ENCODE measurements at regions not wholly inside any gene's neighbourhood (a gene's known extent, or its start where the extent isn't known, plus 50 kb on each side); places are given as distances from the start of the nearest gene placed in this dataset.

- Histone ChIP-seq H3K36me3 (ENCODE audit: insufficient read depth, low read length) (no peaks in the 10 kb centered on the region), H3K4me3 (ENCODE audit: low read length) (no peak overlapping the region), H3K4me1 (ENCODE audit: insufficient read depth, low read length) (peaks cover 3% of the 10 kb centered on the region; the same call in 1 of the 2 replicates), H3K9me3 (ENCODE audit: insufficient read depth, low read depth, low read length) (no peaks in the 10 kb centered on the region), H3K9ac (ENCODE audit: low read depth, low read length) (no peak overlapping the region), H3K27me3 (ENCODE audit: insufficient read depth, low read length) (no peaks in the 10 kb centered on the region), H3K27ac (ENCODE audit: low read depth, low read length) (no peak overlapping the region)
- WGBS: 78% methylated on average over 3 of the region's 3 CpGs
These were observed 436.8 kb downstream of the HAO1 start for GRCh38 chr20:7503501-7503900.

GRCh38 chr20:7505152-7505834 is 435.0 kb downstream of the HAO1 start:
- Histone ChIP-seq H3K9me3 (ENCODE audit: insufficient read depth, low read depth, low read length) (no peaks in the 10 kb centered on the region), H3K9ac (ENCODE audit: low read depth, low read length) (no peak overlapping the region), H3K36me3 (ENCODE audit: insufficient read depth, low read length) (no peaks in the 10 kb centered on the region), H3K4me1 (ENCODE audit: insufficient read depth, low read length) (peaks cover 3% of the 10 kb centered on the region; the same call in 1 of the 2 replicates), H3K4me3 (ENCODE audit: low read length) (no peak overlapping the region), H3K27me3 (ENCODE audit: insufficient read depth, low read length) (no peaks in the 10 kb centered on the region), H3K27ac (ENCODE audit: low read depth, low read length) (no peak overlapping the region)
- 87% methylated on average over 4 of the region's 4 CpGs for WGBS

- WGBS: 88% methylated on average over 2 of the region's 4 CpGs
- no peak overlapping the region for H3K27ac ChIP-seq (ENCODE audit: low read depth, low read length)
- no peaks in the 10 kb centered on the region for H3K9me3 ChIP-seq (ENCODE audit: insufficient read depth, low read depth, low read length)
- no peaks in the 10 kb centered on the region for H3K27me3 ChIP-seq (ENCODE audit: insufficient read depth, low read length)
- H3K4me1 ChIP-seq (ENCODE audit: insufficient read depth, low read length): peaks cover 3% of the 10 kb centered on the region; the same call in 1 of the 2 replicates
- no peaks in the 10 kb centered on the region for H3K36me3 ChIP-seq (ENCODE audit: insufficient read depth, low read length)
- no peak overlapping the region for H3K9ac ChIP-seq (ENCODE audit: low read depth, low read length)
- H3K4me3 ChIP-seq (ENCODE audit: low read length): no peak overlapping the region
These were observed 434.4 kb downstream of the HAO1 start for GRCh38 chr20:7505835-7506221.

- WGBS: 84% methylated on average over 6 of the region's 6 CpGs
- Histone ChIP-seq H3K4me1 (ENCODE audit: insufficient read depth, low read length) (no peaks in the 10 kb centered on the region), H3K9me3 (ENCODE audit: insufficient read depth, low read depth, low read length) (no peaks in the 10 kb centered on the region)
These were observed 423.6 kb downstream of the HAO1 start for GRCh38 chr20:7516621-7517111.

GRCh38 chr20:7520361-7520760 is 419.9 kb downstream of the HAO1 start:
- Histone ChIP-seq H3K4me1 (ENCODE audit: insufficient read depth, low read length) (no peaks in the 10 kb centered on the region), H3K36me3 (ENCODE audit: insufficient read depth, low read length) (no peaks in the 10 kb centered on the region), H3K9ac (ENCODE audit: low read depth, low read length) (no peak overlapping the region), H3K4me3 (ENCODE audit: low read length) (no peak overlapping the region), H3K9me3 (ENCODE audit: insufficient read depth, low read depth, low read length) (no peaks in the 10 kb centered on the region), H3K27me3 (ENCODE audit: insufficient read depth, low read length) (no peaks in the 10 kb centered on the region), H3K27ac (ENCODE audit: low read depth, low read length) (no peak overlapping the region)
- 96% methylated on average over 4 of the region's 4 CpGs for WGBS

More at GRCh38 chr20:7516621-7517111, 423.6 kb downstream of the HAO1 start:
- H3K27me3 ChIP-seq (ENCODE audit: insufficient read depth, low read length): no peaks in the 10 kb centered on the region
- H3K36me3 ChIP-seq (ENCODE audit: insufficient read depth, low read length): no peaks in the 10 kb centered on the region
- no peak overlapping the region for H3K27ac ChIP-seq (ENCODE audit: low read depth, low read length)
- H3K4me3 ChIP-seq (ENCODE audit: low read length): no peak overlapping the region
- H3K9ac ChIP-seq (ENCODE audit: low read depth, low read length): no peak overlapping the region

GRCh38 chr20:7523288-7523687 is 417.0 kb downstream of the HAO1 start:
- Histone ChIP-seq H3K27me3 (ENCODE audit: insufficient read depth, low read length) (no peaks in the 10 kb centered on the region), H3K9me3 (ENCODE audit: insufficient read depth, low read depth, low read length) (peaks cover 5% of the 10 kb centered on the region; the same call in 1 of the 2 replicates), H3K4me3 (ENCODE audit: low read length) (no peak overlapping the region), H3K36me3 (ENCODE audit: insufficient read depth, low read length) (no peaks in the 10 kb centered on the region), H3K4me1 (ENCODE audit: insufficient read depth, low read length) (no peaks in the 10 kb centered on the region), H3K9ac (ENCODE audit: low read depth, low read length) (no peak overlapping the region), H3K27ac (ENCODE audit: low read depth, low read length) (no peak overlapping the region)

GRCh38 chr20:7540018-7540417 is 400.2 kb downstream of the HAO1 start:
- Histone ChIP-seq H3K27ac (ENCODE audit: low read depth, low read length) (no peak overlapping the region), H3K27me3 (ENCODE audit: insufficient read depth, low read length) (no peaks in the 10 kb centered on the region), H3K9me3 (ENCODE audit: insufficient read depth, low read depth, low read length) (no peaks in the 10 kb centered on the region), H3K4me1 (ENCODE audit: insufficient read depth, low read length) (no peaks in the 10 kb centered on the region), H3K4me3 (ENCODE audit: low read length) (no peak overlapping the region), H3K36me3 (ENCODE audit: insufficient read depth, low read length) (no peaks in the 10 kb centered on the region), H3K9ac (ENCODE audit: low read depth, low read length) (no peak overlapping the region)

GRCh38 chr20:7540923-7541322 is 399.3 kb downstream of the HAO1 start:
- no peaks in the 10 kb centered on the region for H3K9me3 ChIP-seq (ENCODE audit: insufficient read depth, low read depth, low read length)
- no peaks in the 10 kb centered on the region for H3K36me3 ChIP-seq (ENCODE audit: insufficient read depth, low read length)
- WGBS: 91% methylated on average over 2 of the region's 2 CpGs
- H3K9ac ChIP-seq (ENCODE audit: low read depth, low read length): no peak overlapping the region
- H3K27ac ChIP-seq (ENCODE audit: low read depth, low read length): no peak overlapping the region
- no peak overlapping the region for H3K4me3 ChIP-seq (ENCODE audit: low read length)
- H3K27me3 ChIP-seq (ENCODE audit: insufficient read depth, low read length): no peaks in the 10 kb centered on the region
- no peaks in the 10 kb centered on the region for H3K4me1 ChIP-seq (ENCODE audit: insufficient read depth, low read length)

- 99% methylated on average over 3 of the region's 3 CpGs for WGBS
- no peak overlapping the region for H3K9ac ChIP-seq (ENCODE audit: low read depth, low read length)
- no peak overlapping the region for H3K27ac ChIP-seq (ENCODE audit: low read depth, low read length)
- H3K4me1 ChIP-seq (ENCODE audit: insufficient read depth, low read length): no peaks in the 10 kb centered on the region
- no peaks in the 10 kb centered on the region for H3K9me3 ChIP-seq (ENCODE audit: insufficient read depth, low read depth, low read length)
- no peaks in the 10 kb centered on the region for H3K36me3 ChIP-seq (ENCODE audit: insufficient read depth, low read length)
- H3K27me3 ChIP-seq (ENCODE audit: insufficient read depth, low read length): no peaks in the 10 kb centered on the region
- no peak overlapping the region for H3K4me3 ChIP-seq (ENCODE audit: low read length)
These were observed 369.2 kb downstream of the HAO1 start for GRCh38 chr20:7571101-7571500.

- Histone ChIP-seq H3K27ac (ENCODE audit: low read depth, low read length) (no peak overlapping the region), H3K9me3 (ENCODE audit: insufficient read depth, low read depth, low read length) (no peaks in the 10 kb centered on the region), H3K27me3 (ENCODE audit: insufficient read depth, low read length) (no peaks in the 10 kb centered on the region), H3K4me3 (ENCODE audit: low read length) (no peak overlapping the region), H3K4me1 (ENCODE audit: insufficient read depth, low read length) (no peaks in the 10 kb centered on the region), H3K36me3 (ENCODE audit: insufficient read depth, low read length) (no peaks in the 10 kb centered on the region), H3K9ac (ENCODE audit: low read depth, low read length) (no peak overlapping the region)
- WGBS: 91% methylated on average over 5 of the region's 5 CpGs
These were observed 368.7 kb downstream of the HAO1 start for GRCh38 chr20:7571521-7572055.

- Histone ChIP-seq H3K4me3 (ENCODE audit: low read length) (no peak overlapping the region), H3K27me3 (ENCODE audit: insufficient read depth, low read length) (no peaks in the 10 kb centered on the region), H3K36me3 (ENCODE audit: insufficient read depth, low read length) (no peaks in the 10 kb centered on the region), H3K9me3 (ENCODE audit: insufficient read depth, low read depth, low read length) (no peaks in the 10 kb centered on the region), H3K9ac (ENCODE audit: low read depth, low read length) (no peak overlapping the region), H3K4me1 (ENCODE audit: insufficient read depth, low read length) (no peaks in the 10 kb centered on the region), H3K27ac (ENCODE audit: low read depth, low read length) (no peak overlapping the region)
- WGBS: 92% methylated on average over 3 of the region's 3 CpGs
These were observed 360.4 kb downstream of the HAO1 start for GRCh38 chr20:7579888-7580287.

All from HUES64 (cell line).